ENCODE measurements at regions not wholly inside any gene's neighbourhood (a gene's known extent, or its start where the extent isn't known, plus 50 kb on each side); places are given as distances from the start of the nearest gene placed in this dataset.

DNA sequence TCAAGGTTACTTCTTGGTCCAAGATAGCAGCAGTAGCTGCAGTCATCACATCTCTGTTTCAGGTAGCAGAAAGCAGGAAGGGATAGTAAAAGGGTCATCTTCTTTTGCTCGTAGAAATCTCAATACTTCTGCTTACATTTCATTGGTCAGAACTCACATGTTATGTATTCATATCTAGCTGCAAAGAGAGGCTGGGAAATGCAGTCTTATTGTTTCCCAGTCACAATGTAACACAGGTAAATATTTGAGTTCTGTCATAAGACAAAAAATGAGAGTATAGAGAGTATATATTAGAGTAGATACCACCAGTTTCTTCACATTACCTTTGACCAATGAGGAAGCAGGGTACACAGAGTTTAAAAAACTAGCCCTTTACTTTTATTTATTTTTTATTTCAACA, 132.4 kb upstream of the ITGA6 start:
- H3K4me1 ChIP-seq = peaks cover 17% of the 10 kb centered on the region
- no peaks in the 10 kb centered on the region for H3K9me3 ChIP-seq
- TF ChIP-seq, protein P1, sequence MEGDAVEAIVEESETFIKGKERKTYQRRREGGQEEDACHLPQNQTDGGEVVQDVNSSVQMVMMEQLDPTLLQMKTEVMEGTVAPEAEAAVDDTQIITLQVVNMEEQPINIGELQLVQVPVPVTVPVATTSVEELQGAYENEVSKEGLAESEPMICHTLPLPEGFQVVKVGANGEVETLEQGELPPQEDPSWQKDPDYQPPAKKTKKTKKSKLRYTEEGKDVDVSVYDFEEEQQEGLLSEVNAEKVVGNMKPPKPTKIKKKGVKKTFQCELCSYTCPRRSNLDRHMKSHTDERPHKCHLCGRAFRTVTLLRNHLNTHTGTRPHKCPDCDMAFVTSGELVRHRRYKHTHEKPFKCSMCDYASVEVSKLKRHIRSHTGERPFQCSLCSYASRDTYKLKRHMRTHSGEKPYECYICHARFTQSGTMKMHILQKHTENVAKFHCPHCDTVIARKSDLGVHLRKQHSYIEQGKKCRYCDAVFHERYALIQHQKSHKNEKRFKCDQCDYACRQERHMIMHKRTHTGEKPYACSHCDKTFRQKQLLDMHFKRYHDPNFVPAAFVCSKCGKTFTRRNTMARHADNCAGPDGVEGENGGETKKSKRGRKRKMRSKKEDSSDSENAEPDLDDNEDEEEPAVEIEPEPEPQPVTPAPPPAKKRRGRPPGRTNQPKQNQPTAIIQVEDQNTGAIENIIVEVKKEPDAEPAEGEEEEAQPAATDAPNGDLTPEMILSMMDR (IDR thresholded peaks at IDR 0.05) = no peak

DNA sequence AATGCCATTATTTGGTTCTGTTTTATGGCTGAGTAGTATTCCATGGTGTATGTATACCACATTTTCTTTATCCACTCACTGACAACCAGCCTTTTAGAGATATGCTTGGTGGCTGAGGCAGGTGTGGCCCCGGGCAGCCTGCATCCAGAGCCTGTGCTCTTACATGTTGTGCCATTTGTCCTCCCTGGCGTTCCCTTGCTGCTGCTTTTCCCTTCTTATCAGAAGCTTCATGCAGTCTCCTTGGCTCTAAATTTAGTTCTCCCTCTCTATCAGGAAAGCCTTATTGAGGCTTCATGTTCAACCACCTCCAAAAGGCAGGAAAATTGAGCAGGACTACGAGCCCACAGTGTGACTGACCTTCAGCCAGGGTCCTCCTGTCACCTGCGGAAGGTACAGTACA, 131.7 kb upstream of the ITGA6 start:
- H3K36me3 ChIP-seq = no peaks in the 10 kb centered on the region
- intact Hi-C loops (cut with DNase I) = no loop called here
- H3K27me3 ChIP-seq (ENCODE audit: low read depth) = no peaks in the 10 kb centered on the region
- H3K4me1 ChIP-seq = peaks cover 19% of the 10 kb centered on the region
- no peak overlapping the region for H3K4me3 ChIP-seq
- TF ChIP-seq, protein P1 (IDR thresholded peaks at IDR 0.05) = no peak
- no peak for ATAC-seq
- no peaks in the 10 kb centered on the region for H3K9me3 ChIP-seq
- H3K27ac ChIP-seq = no peak overlapping the region
- DNase-seq = no peak

More for the DNA sequence above, 132.4 kb upstream of the ITGA6 start:
- intact Hi-C loops (cut with DNase I) = no loop called here
- H3K36me3 ChIP-seq = no peaks in the 10 kb centered on the region
- DNase-seq = no peak
- H3K27me3 ChIP-seq (ENCODE audit: low read depth) = no peaks in the 10 kb centered on the region
- no peak for ATAC-seq
- no peak overlapping the region for H3K27ac ChIP-seq
- no peak overlapping the region for H3K4me3 ChIP-seq

DNA sequence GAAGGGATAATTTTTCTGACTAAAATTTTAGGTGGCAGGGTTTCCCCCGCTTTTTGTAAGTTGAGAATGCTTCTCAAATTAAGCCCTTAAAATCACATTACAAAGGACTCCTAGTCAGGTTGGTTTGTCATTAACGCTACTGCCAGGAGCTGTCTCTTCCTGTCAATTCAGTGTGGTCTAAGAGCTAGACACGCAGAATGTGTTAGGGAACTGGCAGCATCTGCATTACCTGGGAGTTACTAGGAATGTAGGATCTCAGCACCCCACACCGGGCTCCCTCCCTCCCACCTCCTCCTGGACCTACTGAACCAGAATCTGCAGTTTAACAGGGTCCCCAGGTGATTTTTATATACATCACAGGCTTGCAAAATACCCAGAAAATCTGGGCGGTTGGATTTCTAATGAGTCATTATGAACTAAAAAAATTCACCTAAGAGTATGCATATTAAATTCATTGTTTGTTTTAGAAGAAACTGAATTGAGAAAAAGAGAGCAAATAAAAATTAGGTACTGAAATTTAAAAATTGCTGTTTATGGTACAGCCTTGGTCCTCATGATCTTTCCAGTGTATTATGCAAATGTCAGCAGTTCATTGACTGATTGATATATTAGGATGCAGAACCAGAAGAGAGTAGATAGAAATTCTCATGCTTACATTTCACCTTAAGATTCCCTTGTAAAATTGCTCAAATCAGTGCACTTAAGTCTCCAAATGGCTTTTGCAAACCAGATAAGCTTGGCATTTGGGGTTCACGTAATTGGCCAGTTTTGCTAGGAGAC, 130.9 kb upstream of the ITGA6 start:
- Histone ChIP-seq H3K4me3 (no peak overlapping the region), H3K9me3 (no peaks in the 10 kb centered on the region), H3K4me1 (peaks cover 19% of the 10 kb centered on the region), H3K36me3 (no peaks in the 10 kb centered on the region), H3K27ac (no peak overlapping the region), H3K27me3 (ENCODE audit: low read depth) (no peaks in the 10 kb centered on the region)
- TF ChIP-seq, protein P1 (IDR thresholded peaks at IDR 0.05) = no peak
- intact Hi-C loops (cut with DNase I) = no loop called here
- DNase-seq = no peak
- ATAC-seq = no peak

DNA sequence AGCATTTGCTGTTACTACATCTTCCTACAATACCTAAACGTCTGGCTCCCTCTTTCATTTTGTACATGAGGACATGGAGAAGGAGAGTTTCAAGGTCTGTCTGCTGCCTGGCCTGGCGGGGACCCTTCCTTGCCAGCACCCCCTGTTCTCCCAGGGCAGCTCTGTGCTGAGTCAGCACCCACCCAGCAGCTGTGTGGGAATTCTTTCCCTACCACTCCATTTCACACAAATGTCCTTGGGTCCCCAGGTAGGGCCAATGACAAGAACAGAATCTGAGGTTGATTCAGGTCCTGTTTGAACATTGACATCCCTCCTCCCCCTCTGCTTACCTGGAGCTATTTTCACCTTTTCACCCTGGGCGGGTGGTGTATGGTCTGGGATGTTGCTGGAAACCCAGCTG, 129.9 kb upstream of the ITGA6 start:
- intact Hi-C loops (cut with DNase I) = no loop called here
- Histone ChIP-seq H3K4me3 (no peak overlapping the region), H3K27me3 (ENCODE audit: low read depth) (no peaks in the 10 kb centered on the region), H3K36me3 (no peaks in the 10 kb centered on the region), H3K27ac (no peak overlapping the region), H3K9me3 (no peaks in the 10 kb centered on the region), H3K4me1 (peaks cover 19% of the 10 kb centered on the region)
- TF ChIP-seq, protein P1 (IDR thresholded peaks at IDR 0.05) = no peak
- DNase-seq = no peak
- ATAC-seq = no peak

DNA sequence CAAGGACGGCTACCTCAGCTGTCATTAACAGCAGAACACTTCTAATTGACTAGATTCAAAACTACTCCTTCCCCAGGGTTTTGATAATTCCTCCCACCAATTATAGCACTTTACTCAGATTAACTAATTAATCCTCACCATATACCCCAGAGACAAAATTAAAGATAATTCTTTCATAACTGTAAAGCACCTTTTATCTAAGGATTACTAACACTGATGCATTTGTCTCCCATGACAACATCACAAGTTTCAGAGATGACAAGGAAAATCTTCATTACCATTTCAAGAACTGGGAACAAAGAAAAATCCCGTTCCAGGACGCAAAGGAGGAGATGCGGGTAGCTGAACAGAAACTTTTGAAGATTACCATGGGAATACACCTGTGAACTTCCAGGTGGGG, 129.4 kb upstream of the ITGA6 start:
- DNase-seq (no peak), ATAC-seq (no peak)
- H3K27ac ChIP-seq = no peak overlapping the region
- H3K36me3 ChIP-seq = no peaks in the 10 kb centered on the region
- H3K4me1 ChIP-seq = peaks cover 19% of the 10 kb centered on the region
- H3K9me3 ChIP-seq = no peaks in the 10 kb centered on the region
- H3K4me3 ChIP-seq = no peak overlapping the region
- H3K27me3 ChIP-seq (ENCODE audit: low read depth) = no peaks in the 10 kb centered on the region
- intact Hi-C loops (cut with DNase I) = no loop called here
- TF ChIP-seq, protein P1 (IDR thresholded peaks at IDR 0.05) = no peak
